Mesenchymal stem cell (in vitro differentiated cells and primary cell): ENCODE measurements at regions not wholly inside any gene's neighbourhood (a gene's known extent, or its start where the extent isn't known, plus 50 kb on each side); places are given as distances from the start of the nearest gene placed in this dataset.

Experiments
- DNase-seq: peaks from one replicate; pipeline ENCODE4 v3.0.0-alpha.2; 2013
- H2AFZ ChIP-seq: one replicate; pipeline ENCODE4 v1.6.1; 2013; ENCODE audit warnings: low read depth, mild to moderate bottlenecking, control low read depth, inconsistent platforms, low read length, moderate library complexity
- H2AK5ac ChIP-seq: 2 replicates; pipeline ENCODE4 v1.6.1; 2013; ENCODE audit warnings: low read length, moderate library complexity, mild to moderate bottlenecking, inconsistent platforms; ENCODE audit not compliant: severe bottlenecking
- H2BK120ac ChIP-seq: one replicate; pipeline ENCODE4 v1.6.1; 2013; ENCODE audit warnings: low read depth, mild to moderate bottlenecking, inconsistent platforms, low read length, moderate library complexity
- H2BK12ac ChIP-seq, 2 experiments: one replicate each; pipeline ENCODE4 v1.6.1; 2013; ENCODE audit warnings: inconsistent platforms in 2 of 2, low read length in 2 of 2, mild to moderate bottlenecking in 2 of 2, moderate library complexity in 2 of 2, control low read depth in 1 of 2
- H2BK15ac ChIP-seq: one replicate; pipeline ENCODE4 v1.6.1; 2013; ENCODE audit warnings: mild to moderate bottlenecking, low read depth, inconsistent platforms; ENCODE audit not compliant: poor library complexity, severe bottlenecking
- H2BK5ac ChIP-seq: 2 replicates; pipeline ENCODE4 v1.6.1; 2013; ENCODE audit warnings: low read depth, mild to moderate bottlenecking, low read length, control low read depth, inconsistent platforms; ENCODE audit not compliant: poor library complexity, severe bottlenecking
- H3K14ac ChIP-seq, 2 experiments: one replicate each; pipeline ENCODE4 v1.6.1; 2013; ENCODE audit warnings: inconsistent platforms in 2 of 2, low read length in 2 of 2, control low read depth in 1 of 2, mild to moderate bottlenecking in 1 of 2, moderate library complexity in 1 of 2
- H3K18ac ChIP-seq, 2 experiments: one replicate each; pipeline ENCODE4 v1.6.1; 2013; ENCODE audit warnings: inconsistent platforms in 2 of 2, low read length in 2 of 2, control low read depth in 1 of 2, low read depth in 1 of 2, mild to moderate bottlenecking in 1 of 2
- H3K23ac ChIP-seq, 2 experiments: one replicate each; pipeline ENCODE4 v1.6.1; 2013; ENCODE audit warnings: inconsistent platforms in 2 of 2, low read length in 2 of 2, mild to moderate bottlenecking in 2 of 2, moderate library complexity in 2 of 2, control low read depth in 1 of 2
- H3K27ac ChIP-seq: 2 replicates; pipeline ENCODE4 v1.5.1; 2013; ENCODE audit warnings: mild to moderate bottlenecking, moderate library complexity, low read length, control low read depth, inconsistent platforms; ENCODE audit not compliant: poor library complexity, severe bottlenecking
- H3K27me3 ChIP-seq, 2 experiments: 2 replicates each; pipeline versions ENCODE4 v1.6.1 to v1.7.0; 2013; ENCODE audit warnings: low read length in 2 of 2, mild to moderate bottlenecking in 2 of 2, moderate library complexity in 2 of 2, control low read depth in 1 of 2, inconsistent platforms in 1 of 2; ENCODE audit not compliant: control insufficient read depth in 1 of 2, insufficient read depth in 1 of 2
- H3K36me3 ChIP-seq, 2 experiments: 2 replicates each; pipeline versions ENCODE4 v1.6.1 to v1.7.0; 2013; ENCODE audit warnings: low read length in 2 of 2, control low read depth in 1 of 2, inconsistent platforms in 1 of 2, low read depth in 1 of 2, mild to moderate bottlenecking in 1 of 2; ENCODE audit not compliant: insufficient read depth in 2 of 2, control insufficient read depth in 1 of 2
- H3K4ac ChIP-seq, 2 experiments: one replicate each; pipeline ENCODE4 v1.6.1; 2013; ENCODE audit warnings: inconsistent platforms in 2 of 2, low read length in 2 of 2, mild to moderate bottlenecking in 2 of 2, moderate library complexity in 2 of 2, control low read depth in 1 of 2, low read depth in 1 of 2
- H3K4me1 ChIP-seq: 2 replicates; pipeline ENCODE4 v1.6.1; 2013; ENCODE audit warnings: low read depth, low read length, control low read depth; ENCODE audit not compliant: control insufficient read depth, insufficient read depth
- H3K4me2 ChIP-seq: 2 replicates; pipeline ENCODE4 v1.6.1; 2013; ENCODE audit warnings: low read length, mild to moderate bottlenecking, inconsistent platforms; ENCODE audit not compliant: poor library complexity, severe bottlenecking
- H3K4me3 ChIP-seq, 2 experiments: 2 replicates each; pipeline versions ENCODE4 v1.5.1 to v1.7.0; 2013; ENCODE audit warnings: low read length in 2 of 2, mild to moderate bottlenecking in 2 of 2, control low read depth in 1 of 2, low read depth in 1 of 2; ENCODE audit not compliant: insufficient read depth in 1 of 2
- H3K79me1 ChIP-seq: replicated peaks from 2 replicates; pipeline ENCODE4 v1.6.1; 2013; ENCODE audit warnings: mild to moderate bottlenecking, control low read depth, low read length, inconsistent platforms; ENCODE audit not compliant: poor library complexity, severe bottlenecking
- H3K9ac ChIP-seq: 2 replicates; pipeline ENCODE4 v1.7.0; 2013; ENCODE audit warnings: mild to moderate bottlenecking, low read length, moderate library complexity
- H3K9me3 ChIP-seq: 2 replicates; pipeline ENCODE4 v1.7.0; 2013; ENCODE audit warnings: mild to moderate bottlenecking, low read length; ENCODE audit not compliant: control insufficient read depth
- H4K8ac ChIP-seq: one replicate; pipeline ENCODE4 v1.6.1; 2013; ENCODE audit warnings: inconsistent platforms, mild to moderate bottlenecking, low read length, moderate library complexity
- H4K91ac ChIP-seq: one replicate; pipeline ENCODE4 v1.6.1; 2013; ENCODE audit warnings: mild to moderate bottlenecking, low read length, inconsistent platforms
- WGBS: methylation state at CpG from one replicate; pipeline ENCODE4 v1.1.7; 2013; ENCODE audit warnings: mixed read lengths; 5-methylcytosine and 5-hydroxymethylcytosine counted together

DNA sequence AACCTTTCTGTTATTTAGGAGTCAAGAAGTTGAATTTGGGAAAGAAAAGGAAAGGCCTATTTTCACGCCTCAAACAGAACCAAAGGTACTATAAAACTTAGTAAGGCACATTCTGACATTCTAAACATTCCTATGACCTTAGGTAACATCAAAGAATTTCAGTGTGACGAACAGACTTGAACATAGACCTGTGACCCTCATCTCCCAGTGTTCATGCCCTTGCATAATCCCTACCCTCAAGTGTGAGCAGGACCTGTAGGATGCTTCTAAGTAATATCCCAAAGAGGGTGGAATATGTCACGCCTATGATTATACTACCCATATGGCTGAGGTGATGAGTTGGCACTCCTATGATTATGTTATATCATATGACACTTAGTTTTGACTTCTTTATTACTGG is 540.9 kb downstream of the KIF4B start:
- Histone ChIP-seq H2BK120ac (no peak overlapping the region), H3K9ac (no peak overlapping the region)

DNA sequence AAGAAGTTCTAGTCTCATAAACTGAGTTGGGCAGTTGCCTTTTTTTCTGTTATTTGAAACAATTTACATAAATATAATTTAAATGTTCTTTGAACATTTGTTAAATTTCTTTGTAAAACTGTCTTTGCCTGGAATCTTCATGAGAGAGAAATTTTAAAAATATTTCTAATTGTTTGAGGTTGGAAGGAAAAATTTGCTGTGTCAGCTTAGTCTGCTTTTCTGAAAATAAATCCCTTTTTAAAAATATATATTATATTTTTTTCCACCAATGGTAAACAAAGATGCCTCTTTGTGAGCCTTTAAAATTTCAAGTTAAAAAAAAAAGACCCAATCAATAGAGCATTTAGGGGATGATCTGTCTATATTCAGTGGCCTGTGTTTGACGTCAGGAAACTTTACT is 542.7 kb downstream of the KIF4B start:
- H3K4me1 ChIP-seq: no peaks in the 10 kb centered on the region
- H3K4me2 ChIP-seq: no peak overlapping the region
- H3K27ac ChIP-seq: no peak overlapping the region
- H3K4me3 ChIP-seq: no peak overlapping the region
- H3K36me3 ChIP-seq: no peaks in the 10 kb centered on the region
- H2AK5ac ChIP-seq: no peak overlapping the region
- H3K79me1 ChIP-seq: no peaks in the 10 kb centered on the region
- WGBS: 78% methylated on average over 1 of the region's 1 CpG
- H3K18ac ChIP-seq: no peak overlapping the region
- H3K14ac ChIP-seq: no peak overlapping the region
- no peak overlapping the region for H2BK15ac ChIP-seq
- no peak overlapping the region for H3K9ac ChIP-seq
- no peak overlapping the region for H2BK5ac ChIP-seq
- no peak overlapping the region for H3K23ac ChIP-seq
- no peak overlapping the region for H4K8ac ChIP-seq
- no peak overlapping the region for H2BK120ac ChIP-seq
- no peak overlapping the region for H2AFZ ChIP-seq
- peaks cover 13% of the 10 kb centered on the region for H3K9me3 ChIP-seq
- no peak overlapping the region for H4K91ac ChIP-seq
- no peak for DNase-seq
- no peak overlapping the region for H3K4ac ChIP-seq
- no peak overlapping the region for H2BK12ac ChIP-seq
- H3K27me3 ChIP-seq: no peaks in the 10 kb centered on the region

More for the DNA sequence above, 540.9 kb downstream of the KIF4B start:
- Histone ChIP-seq H3K23ac (no peak overlapping the region), H2AK5ac (no peak overlapping the region), H3K79me1 (no peaks in the 10 kb centered on the region), H3K4ac (no peak overlapping the region), H4K91ac (no peak overlapping the region), H2AFZ (no peak overlapping the region), H3K27me3 (no peaks in the 10 kb centered on the region), H2BK12ac (no peak overlapping the region), H3K4me1 (no peaks in the 10 kb centered on the region), H2BK5ac (no peak overlapping the region), H3K36me3 (no peaks in the 10 kb centered on the region), H3K14ac (no peak overlapping the region), H3K4me2 (no peak overlapping the region), H3K9me3 (peaks cover 24% of the 10 kb centered on the region), H4K8ac (no peak overlapping the region), H2BK15ac (no peak overlapping the region), H3K18ac (no peak overlapping the region), H3K27ac (no peak overlapping the region), H3K4me3 (no peak overlapping the region)
- WGBS: no CpG with 5 or more reads among the region's 3 CpGs
- no peak for DNase-seq

DNA sequence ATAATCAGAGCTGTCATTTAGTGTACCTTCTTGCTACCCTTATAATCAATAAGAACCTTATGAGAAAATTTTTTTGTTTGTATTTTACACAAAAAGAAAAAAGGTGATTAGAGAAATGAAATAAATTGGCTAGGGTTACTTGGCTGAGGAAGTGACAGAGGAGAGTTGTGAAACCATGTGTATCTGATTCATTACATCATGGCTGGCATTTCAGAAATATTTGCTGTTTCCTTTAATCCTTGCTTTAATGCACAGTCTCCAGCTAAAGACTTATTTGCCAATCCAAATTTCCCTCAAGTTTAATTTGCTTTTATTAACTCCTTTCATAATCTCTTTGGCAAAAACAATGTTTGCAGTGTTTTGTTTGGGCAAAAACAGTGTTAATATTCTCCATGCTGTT is 543.1 kb downstream of the KIF4B start:
- H3K18ac ChIP-seq: no peak overlapping the region
- no peak overlapping the region for H3K14ac ChIP-seq
- H2BK12ac ChIP-seq: no peak overlapping the region
- no peak overlapping the region for H3K23ac ChIP-seq
- no peak overlapping the region for H2BK5ac ChIP-seq
- H3K4me1 ChIP-seq: no peaks in the 10 kb centered on the region
- H3K4ac ChIP-seq: no peak overlapping the region
- no peak overlapping the region for H2BK120ac ChIP-seq
- no peak overlapping the region for H3K27ac ChIP-seq
- H3K4me3 ChIP-seq: no peak overlapping the region
- no peak overlapping the region for H3K4me2 ChIP-seq
- DNase-seq: no peak
- no peak overlapping the region for H3K9ac ChIP-seq
- H3K9me3 ChIP-seq: peaks cover 13% of the 10 kb centered on the region
- no peak overlapping the region for H4K8ac ChIP-seq
- H2AFZ ChIP-seq: no peak overlapping the region
- H3K36me3 ChIP-seq: no peaks in the 10 kb centered on the region
- H3K79me1 ChIP-seq: no peaks in the 10 kb centered on the region
- no peak overlapping the region for H2AK5ac ChIP-seq
- no peaks in the 10 kb centered on the region for H3K27me3 ChIP-seq
- no peak overlapping the region for H2BK15ac ChIP-seq
- H4K91ac ChIP-seq: no peak overlapping the region

DNA sequence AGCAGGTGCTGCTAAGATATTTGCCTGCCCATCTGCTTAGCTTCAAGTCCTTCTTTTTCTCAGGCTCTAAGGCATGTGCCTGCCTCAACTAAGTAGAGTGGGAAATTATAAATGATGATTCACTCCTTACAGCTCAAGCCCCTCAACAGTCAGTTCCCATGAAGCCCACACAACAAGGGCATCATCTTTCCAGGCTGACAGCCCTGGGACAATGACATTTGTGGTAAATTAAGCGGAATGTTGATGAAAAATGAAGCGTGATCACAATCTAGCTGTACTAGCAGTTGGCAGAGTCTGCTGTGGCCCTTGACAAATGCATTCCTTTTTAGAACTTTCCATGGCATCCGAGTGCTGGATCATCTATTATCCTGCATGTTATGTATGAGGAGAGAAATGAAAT is 548.6 kb downstream of the KIF4B start:
- Histone ChIP-seq H3K14ac (no peak overlapping the region), H3K4me2 (no peak overlapping the region), H3K27ac (no peak overlapping the region), H4K8ac (no peak overlapping the region), H2BK15ac (no peak overlapping the region), H2BK5ac (no peak overlapping the region), H3K4me1 (no peaks in the 10 kb centered on the region), H3K79me1 (no peaks in the 10 kb centered on the region), H3K4ac (no peak overlapping the region), H2BK12ac (no peak overlapping the region), H3K27me3 (no peaks in the 10 kb centered on the region), H3K9ac (no peak overlapping the region), H3K23ac (no peak overlapping the region), H2AFZ (no peak overlapping the region), H3K9me3 (peaks cover 13% of the 10 kb centered on the region), H3K18ac (no peak overlapping the region), H2BK120ac (no peak overlapping the region), H2AK5ac (no peak overlapping the region), H3K4me3 (no peak overlapping the region), H4K91ac (no peak overlapping the region), H3K36me3 (no peaks in the 10 kb centered on the region)
- DNase-seq: no peak
- 78% methylated on average over 3 of the region's 3 CpGs for WGBS
